GM12873 (cell line): ENCODE measurements at regions not wholly inside any gene's neighbourhood (a gene's known extent, or its start where the extent isn't known, plus 50 kb on each side); places are given as distances from the start of the nearest gene placed in this dataset.

ENCODE experiments used
- TF ChIP-seq, protein P1 (sequence below): IDR thresholded peaks from 2 replicates; pipeline ENCODE4 v1.5.1; 2012; ENCODE audit warnings: low read depth, mild to moderate bottlenecking, moderate library complexity, low read length, control low read depth; ENCODE audit not compliant: insufficient read depth; ENCODE audit errors: missing control alignments

DNA sequence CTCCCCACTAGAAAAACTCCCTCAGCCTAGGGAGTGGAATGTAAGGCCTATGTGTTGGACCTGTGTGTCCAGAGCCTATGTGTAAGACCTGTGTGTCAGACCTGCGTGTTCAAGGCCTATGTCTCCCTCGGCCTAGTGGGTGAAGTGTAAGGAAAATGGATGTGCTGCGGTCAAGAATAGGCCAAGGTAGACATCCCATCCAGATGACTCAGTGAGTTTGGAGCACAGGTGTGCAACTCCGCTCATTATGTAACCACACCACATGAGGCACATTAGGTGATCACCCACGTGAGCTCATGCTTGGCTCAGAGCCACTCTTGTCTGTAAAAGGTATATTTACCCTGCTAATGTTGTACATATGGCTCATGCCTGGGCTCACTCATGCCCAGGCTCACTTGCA lies 565.3 kb upstream of the CRIM1 start:
- TF ChIP-seq, protein P1, sequence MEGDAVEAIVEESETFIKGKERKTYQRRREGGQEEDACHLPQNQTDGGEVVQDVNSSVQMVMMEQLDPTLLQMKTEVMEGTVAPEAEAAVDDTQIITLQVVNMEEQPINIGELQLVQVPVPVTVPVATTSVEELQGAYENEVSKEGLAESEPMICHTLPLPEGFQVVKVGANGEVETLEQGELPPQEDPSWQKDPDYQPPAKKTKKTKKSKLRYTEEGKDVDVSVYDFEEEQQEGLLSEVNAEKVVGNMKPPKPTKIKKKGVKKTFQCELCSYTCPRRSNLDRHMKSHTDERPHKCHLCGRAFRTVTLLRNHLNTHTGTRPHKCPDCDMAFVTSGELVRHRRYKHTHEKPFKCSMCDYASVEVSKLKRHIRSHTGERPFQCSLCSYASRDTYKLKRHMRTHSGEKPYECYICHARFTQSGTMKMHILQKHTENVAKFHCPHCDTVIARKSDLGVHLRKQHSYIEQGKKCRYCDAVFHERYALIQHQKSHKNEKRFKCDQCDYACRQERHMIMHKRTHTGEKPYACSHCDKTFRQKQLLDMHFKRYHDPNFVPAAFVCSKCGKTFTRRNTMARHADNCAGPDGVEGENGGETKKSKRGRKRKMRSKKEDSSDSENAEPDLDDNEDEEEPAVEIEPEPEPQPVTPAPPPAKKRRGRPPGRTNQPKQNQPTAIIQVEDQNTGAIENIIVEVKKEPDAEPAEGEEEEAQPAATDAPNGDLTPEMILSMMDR: no peak

DNA sequence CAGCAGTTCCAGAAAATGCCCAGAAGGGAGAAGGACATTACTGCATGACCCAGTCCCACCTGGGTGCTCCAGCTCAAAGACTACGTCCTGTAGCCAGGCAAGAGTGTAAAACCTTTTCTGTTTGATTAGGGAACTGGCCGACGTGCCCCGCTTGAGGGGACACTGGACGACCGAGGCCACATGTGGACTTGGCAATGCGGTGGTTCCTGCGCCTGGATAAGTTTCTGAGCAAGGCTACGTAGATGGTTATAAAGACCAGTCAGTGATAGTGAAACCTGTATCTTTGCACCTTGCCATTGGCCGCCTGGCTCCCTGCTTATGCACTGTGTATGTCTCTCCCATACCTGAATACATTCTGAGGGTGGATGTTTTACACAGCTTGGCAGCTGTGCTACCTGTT lies 567.0 kb upstream of the CRIM1 start:
- TF ChIP-seq, protein P1: no peak

DNA sequence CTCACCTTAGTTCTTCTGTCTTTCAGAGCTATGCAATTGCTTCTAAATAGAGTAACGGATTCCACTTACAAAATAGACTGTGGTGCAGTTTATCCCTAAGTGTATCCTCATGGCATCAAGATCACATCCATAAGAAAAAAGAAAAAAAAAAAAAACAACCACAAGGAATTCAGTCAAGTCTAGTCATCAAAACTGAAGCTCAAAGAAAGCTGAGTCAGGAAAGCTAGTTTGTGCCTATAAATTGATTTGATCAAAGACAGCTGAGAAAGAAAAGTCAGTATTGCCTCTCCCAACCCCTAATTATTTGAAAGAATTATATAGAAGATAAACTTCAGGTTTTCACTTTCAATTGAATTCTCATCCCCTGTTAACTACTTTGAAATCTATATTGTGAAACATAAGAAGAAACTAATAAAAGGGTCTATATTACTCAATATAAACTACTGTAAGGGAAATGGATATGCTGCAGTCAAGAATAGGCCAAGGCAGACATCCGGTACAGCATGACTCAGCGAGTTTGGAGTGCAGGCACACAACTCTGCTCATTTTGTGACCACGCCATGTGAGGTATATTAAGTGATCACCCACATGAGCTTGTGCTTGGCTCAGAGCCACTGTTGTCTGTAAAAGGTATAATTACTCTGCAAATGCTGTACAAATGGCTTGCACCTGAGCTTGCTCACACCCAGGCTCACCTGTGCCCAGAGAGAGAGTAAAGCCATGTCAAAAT lies 568.1 kb upstream of the CRIM1 start:
- TF ChIP-seq, protein P1: no peak

- TF ChIP-seq, protein P1: no peak
Measured at GRCh38 chr2:35785564-35785963, 570.0 kb upstream of the CRIM1 start.

DNA sequence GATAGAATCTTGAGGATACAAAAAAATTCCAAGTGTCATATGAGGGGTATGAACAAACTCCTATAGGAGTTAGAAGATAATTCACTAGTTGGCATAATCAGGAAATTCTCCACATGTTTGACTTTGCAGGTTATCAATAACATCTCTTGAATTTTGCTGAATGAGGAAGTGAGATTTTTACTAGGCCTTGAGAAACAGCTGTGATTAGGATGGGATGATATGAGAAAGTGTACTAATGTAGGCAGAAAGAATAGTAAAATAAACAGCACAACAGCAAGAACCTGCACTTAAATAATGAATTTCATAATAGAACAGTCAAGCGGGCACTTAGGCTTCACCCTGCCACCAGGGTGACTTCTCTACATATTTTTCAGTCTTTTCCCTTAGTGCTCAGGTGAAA lies 570.8 kb upstream of the CRIM1 start:
- TF ChIP-seq, protein P1: no peak

DNA sequence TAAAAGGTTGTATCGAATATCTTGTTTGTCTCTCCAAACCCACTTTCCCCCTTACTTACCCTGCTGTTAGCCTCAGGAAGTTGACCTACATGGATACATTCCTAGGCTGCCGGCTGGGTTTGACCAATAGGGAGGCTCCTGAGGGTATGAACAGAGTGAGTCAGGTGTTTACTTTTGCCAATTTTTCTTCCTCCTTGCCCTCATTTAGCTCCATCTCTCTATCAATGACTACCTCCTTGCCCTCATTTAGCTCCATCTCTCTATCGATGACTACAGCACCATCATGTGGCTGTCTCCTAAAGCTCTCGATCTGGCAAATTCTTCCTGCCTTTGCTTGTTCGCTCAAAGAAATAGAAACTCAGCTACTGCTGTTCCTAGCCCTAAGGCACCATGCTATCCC lies 571.9 kb upstream of the CRIM1 start:
- TF ChIP-seq, protein P1: no peak

DNA sequence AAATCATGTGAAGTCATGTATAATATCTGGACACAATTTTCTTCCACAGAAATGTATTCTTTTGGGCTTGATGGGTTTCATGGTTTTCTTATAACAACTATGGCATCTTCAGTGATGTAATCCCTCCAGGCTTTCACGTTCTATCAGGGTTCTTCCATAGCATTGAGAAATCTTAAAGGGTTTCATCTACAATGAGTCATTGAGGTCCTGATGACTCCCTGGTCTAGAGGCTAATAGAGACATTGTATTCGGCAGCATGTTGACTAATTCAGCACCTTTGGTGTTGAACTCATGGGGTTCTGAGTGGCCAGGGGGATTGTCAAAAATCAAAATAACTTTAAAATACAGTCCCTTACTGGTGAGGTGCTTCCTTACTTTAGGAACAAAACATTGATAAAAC lies 614.0 kb upstream of the CRIM1 start:
- TF ChIP-seq, protein P1: no peak
